LoVo (cell line): ENCODE measurements at regions not wholly inside any gene's neighbourhood (a gene's known extent, or its start where the extent isn't known, plus 50 kb on each side); places are given as distances from the start of the nearest gene placed in this dataset.
"Not testable (repeated sequence)": the region's sequence is repeated elsewhere in the genome, so short reads cannot be mapped to it uniquely, and the experiment has no call there.

Experiments
- DNase-seq: peaks from one replicate; pipeline ENCODE4 v3.0.0-alpha.2; 2016; ENCODE audit warnings: low spot score

- DNase-seq = no peak
Measured at GRCh38 chr16:64724339-64724738, 397.5 kb downstream of the CDH11 start.

- DNase-seq = no peak
Measured at GRCh38 chr16:64718486-64718885, 403.4 kb downstream of the CDH11 start.

DNA sequence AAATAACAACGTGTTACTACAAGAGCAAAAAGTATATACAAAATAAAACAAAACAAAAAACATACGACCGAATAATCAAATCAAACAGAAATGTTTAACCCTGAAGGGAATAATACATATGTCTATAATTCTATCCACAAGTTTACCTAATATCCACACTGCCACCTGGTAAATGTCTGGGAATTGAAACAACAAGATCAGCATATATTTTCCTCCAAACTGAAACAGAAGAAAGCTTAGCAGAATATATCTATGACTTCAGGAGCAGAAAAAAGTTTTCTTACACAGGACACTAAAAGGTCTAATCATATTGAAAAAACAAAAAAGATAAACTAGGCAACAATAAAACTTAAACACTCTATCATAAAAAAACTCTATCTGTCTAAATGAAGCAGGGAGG, 404.0 kb downstream of the CDH11 start:
- no peak for DNase-seq

DNA sequence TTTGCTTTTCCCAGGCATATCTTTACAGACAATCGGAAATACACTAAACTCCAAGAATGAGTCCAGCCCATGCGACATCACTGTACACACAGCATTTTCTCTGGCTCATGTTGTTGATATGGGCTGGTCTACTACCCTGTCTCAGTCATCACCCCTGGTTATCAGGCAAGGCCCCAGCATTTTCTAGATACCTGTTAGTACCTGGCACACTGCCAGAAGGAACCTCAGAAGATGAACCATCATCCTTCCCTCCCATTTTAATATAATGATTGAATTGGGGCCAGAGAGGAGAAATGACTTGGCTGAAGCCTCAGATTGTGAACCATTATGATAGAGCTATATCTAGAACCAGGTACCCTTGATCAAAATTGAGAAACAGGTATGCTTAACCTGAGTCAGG, 406.2 kb downstream of the CDH11 start:
- DNase-seq = no peak

GRCh38 chr16:64712026-64712425, 409.8 kb downstream of the CDH11 start:
- DNase-seq = no peak

DNA sequence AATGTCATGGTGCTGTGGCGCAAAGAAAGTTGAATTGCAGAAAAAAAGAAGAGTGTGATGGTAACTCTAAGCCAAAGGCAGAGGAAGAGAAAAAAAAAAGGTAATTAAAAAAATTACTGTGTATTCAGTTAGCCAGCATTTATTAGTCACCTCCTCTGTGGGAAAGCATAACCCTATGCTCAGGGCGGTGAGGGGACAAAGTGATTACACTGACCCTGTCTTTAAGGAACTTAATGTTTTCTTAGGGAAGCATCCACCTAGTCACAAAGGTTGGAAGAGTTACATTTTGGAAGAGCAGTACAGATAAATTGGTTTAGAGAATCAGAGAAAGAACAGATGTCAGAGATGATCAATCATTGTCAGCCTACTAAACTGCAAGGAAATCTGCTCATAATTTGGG, 410.3 kb downstream of the CDH11 start:
- no peak for DNase-seq

GRCh38 chr16:64711026-64711425, 410.8 kb downstream of the CDH11 start:
- no peak for DNase-seq

GRCh38 chr16:64705443-64705842, 416.4 kb downstream of the CDH11 start:
- DNase-seq = no peak

DNA sequence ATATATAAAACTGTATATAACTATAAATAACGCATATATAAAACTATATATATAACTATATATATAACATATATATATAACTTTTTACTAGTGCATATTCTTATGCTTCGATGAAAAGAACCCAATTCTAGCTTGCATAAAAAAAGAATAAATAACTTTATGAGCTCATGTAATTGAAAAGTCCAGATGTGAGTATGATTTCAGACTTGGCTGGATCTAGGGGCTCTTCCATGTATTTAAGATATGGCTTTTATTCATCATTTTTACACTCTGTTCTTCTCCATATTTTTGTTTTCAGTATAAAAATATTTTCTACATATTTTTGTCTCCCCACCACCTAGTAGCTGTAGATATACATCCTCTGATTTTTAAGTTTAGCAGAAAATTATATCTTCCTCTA, 417.5 kb downstream of the CDH11 start:
- DNase-seq = no peak

GRCh38 chr16:64702415-64702814, 419.4 kb downstream of the CDH11 start:
- DNase-seq = no peak

- no peak for DNase-seq
Measured at GRCh38 chr16:64700628-64701027, 421.2 kb downstream of the CDH11 start.

- no peak for DNase-seq
Measured at GRCh38 chr16:64696866-64697265, 425.0 kb downstream of the CDH11 start.

DNA sequence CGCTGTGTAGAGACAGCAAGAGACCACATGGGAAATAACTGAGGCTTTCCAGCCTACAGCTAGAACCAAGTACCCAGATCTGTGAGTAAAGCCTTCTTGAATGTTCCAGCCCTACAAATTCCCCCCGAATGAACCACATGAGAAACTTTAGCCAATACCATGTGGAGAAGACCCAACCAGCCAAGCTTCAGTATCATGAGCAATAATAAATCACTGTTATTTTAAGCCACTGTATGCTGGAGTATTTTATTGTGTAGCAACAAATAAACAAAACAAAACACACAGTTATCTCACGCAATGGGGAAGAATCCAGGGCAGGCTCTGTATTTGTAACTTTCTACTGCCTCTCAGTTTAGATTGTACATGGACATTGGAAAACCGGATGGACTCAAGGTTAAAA, 426.2 kb downstream of the CDH11 start:
- no peak for DNase-seq

DNA sequence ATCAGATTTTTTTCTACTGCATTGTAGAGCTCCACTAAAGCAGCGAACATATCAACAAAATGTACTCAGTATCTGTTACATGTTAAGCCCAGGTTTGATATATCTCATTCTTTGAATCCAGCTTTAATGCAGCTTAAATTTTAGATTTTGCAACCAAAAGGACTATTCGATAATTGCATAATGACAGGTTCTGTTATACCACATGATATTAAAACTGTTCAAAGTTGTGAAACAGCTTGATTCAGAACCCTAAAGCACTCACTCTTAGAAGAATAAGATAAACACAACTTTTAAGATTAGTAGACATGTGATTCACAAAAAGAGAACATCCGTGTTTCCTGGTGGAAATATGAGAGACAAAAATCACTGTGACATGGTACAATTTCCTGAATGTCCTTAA, 427.9 kb downstream of the CDH11 start:
- no peak for DNase-seq

DNA sequence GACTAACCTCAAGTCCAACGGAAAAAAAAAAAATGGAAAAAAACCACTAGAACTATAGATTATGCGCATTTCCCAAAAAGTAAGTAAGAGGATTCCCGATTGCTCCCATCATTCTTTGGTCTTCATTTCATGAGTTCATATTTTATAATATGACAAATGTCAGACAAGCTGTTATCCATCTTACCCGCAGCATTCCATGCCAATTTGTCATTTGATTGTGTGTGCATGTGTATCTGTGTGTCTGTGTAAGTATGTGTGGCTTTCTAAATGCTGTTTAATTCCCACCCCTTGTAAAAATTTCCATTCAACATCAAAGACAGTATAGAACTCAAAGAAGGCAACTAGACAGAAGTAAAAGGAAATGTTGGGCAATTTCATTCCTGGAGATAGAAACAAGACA, 434.1 kb downstream of the CDH11 start:
- no peak for DNase-seq

DNA sequence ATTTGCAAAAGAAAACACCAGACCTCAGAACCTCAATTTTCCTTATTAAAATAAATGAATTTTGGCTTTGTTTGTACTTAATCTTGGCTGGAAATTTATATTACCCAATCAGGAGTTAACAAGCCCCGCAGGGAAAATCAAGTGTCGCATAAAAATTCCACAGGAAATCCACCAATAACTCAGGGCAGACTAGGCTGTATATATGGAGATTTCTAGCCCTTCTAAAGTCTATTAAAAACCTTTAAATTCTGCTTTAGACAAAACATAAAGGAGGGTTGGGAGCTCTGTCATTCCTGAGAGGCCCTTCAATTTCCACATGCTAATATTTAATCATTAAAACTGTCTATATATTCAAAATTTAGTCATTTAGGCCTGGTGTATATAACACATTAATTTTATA, 434.7 kb downstream of the CDH11 start:
- no peak for DNase-seq

DNA sequence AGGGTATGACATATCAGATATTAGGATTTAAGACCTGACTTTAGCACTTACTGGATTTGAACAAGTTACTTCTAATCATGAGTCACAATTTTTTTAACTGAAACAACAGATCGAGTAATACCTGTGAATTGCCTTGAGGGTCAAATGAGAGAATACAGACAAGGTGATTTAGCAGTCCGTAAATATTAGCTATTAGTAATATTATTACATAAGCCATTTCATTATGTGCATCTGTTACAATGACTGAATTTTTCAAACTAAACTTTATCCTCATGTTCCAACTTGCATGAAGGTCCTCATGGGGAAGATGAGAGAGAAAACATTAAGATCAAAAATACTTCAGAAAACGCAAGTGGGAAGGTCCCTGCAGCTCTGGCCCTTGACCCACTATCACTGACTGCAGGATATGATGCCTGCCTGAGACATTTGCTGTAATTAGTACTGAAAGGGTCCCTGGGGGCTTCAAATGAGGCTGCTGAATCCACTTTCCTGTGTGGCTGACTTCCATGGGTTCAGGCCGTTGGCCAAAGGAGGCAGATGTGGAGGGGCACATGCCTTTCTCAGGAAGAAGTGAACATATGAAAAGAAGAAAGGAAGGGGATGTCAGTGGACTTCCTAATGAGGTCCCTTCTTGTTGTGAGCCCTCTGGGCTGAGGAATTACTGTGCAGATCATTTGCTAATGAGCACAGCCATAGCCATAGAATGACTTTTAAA, 441.7 kb downstream of the CDH11 start:
- no peak for DNase-seq

DNA sequence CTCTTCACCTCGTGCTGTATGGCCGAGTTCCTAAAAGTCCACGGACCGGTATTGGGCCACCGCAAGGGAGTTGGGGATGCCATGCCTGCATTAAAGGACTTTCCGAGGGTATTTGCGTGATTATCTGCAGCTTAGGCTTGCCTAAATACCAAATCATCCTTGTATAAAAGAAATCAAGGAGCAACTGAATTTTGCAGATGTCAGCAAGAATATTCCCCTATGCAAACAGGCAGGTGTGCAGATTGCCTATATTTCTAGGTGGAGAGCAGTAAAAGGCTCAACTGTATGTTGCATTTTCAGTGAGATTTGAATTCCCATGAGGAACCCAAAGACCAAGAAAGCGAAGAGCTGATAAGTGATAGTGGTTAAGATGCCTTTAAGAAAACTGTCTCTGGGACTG, 452.3 kb downstream of the CDH11 start:
- no peak for DNase-seq

- no peak for DNase-seq
Measured at GRCh38 chr16:64667334-64667877, 454.5 kb downstream of the CDH11 start.

- DNase-seq = not testable (repeated sequence)
Measured at GRCh38 chr16:64662312-64662711, 459.6 kb downstream of the CDH11 start.

- DNase-seq = no peak
Measured at GRCh38 chr16:64659866-64660265, 462.0 kb downstream of the CDH11 start.

- no peak for DNase-seq
Measured at GRCh38 chr16:64657316-64658011, 464.4 kb downstream of the CDH11 start.

DNA sequence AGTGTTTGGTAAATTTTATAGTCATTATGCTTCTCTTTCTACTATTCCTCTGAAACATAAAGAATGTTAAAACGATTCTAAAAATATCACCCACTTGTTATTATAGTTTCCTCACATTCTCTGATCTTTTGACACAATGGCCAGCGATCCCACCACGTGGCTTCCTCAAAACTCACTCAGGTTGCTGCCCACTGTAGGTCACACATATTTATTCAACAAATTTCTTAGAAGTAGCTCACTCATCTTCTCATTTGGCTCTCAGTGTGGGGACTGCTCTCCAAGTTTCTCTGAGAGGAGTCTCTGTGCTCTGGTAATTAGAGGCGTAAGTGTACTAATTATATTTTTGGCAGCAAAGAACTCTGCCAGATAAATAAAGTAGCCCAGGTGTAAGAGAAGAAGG, 465.4 kb downstream of the CDH11 start:
- DNase-seq = no peak

DNA sequence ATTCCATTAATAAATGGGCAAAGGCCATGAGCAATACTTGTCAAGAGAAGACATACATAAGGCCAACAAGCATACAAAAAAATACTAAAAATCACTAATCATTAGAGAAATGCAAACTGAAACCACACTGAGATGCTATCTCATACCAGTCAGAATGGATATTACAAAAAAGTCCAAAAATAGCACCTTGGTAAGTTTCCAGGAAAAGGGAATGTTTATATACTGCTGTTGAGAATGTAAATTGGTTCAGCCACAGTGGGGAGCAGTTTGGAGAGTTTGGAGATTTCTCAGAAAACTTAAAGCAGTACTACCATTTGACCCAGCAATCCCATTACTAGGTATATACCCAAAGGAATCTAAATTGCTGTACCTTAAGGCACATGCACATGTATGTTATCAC, 467.7 kb downstream of the CDH11 start:
- DNase-seq = no peak
